ENCODE measurements at regions not wholly inside any gene's neighbourhood (a gene's known extent, or its start where the extent isn't known, plus 50 kb on each side); places are given as distances from the start of the nearest gene placed in this dataset.
A peak's percentile ranks its signal among the peaks of the same experiment; 100 is the strongest.

- 71 to 89% (median 84%) methylated on average over 9 of the region's 9 CpGs for WGBS, 5 donors
- TF ChIP-seq POLR2A (IDR thresholded peaks at IDR 0.05): no peak
- TF ChIP-seq POLR2AphosphoS5 (IDR thresholded peaks at IDR 0.05): peak in 1 of 3 donors; percentile 10
- TF ChIP-seq CTCF (IDR thresholded peaks at IDR 0.05 in 8 of 11, conservative IDR thresholded peaks at IDR 0.05 in 3 of 11): no peak
- intact Hi-C loops (cut with DNase I; ENCODE audit: low total_unique reads): no loop called here
These were observed 114.9 kb upstream of the SLC45A1 start for GRCh38 chr1:8203056-8203455.

GRCh38 chr1:8202182-8202905, 115.6 kb upstream of the SLC45A1 start:
- DNase-seq: peak; percentile 41
- Histone ChIP-seq H3K27me3 (replicated peaks in 1 of 7) (no peaks in the 10 kb centered on the region), H3K27ac (peak overlapping the region in 7 of 8 donors; percentile 63 to 77 (median 69)), H3K4me1 (peaks cover 0 to 42% (median 11%) of the 10 kb centered on the region in 6 donors), H3K4me3 (no peak overlapping the region), H3K36me3 (no peaks in the 10 kb centered on the region), H3K9me3 (no peaks in the 10 kb centered on the region)
- intact Hi-C loops (cut with DNase I; ENCODE audit: low total_unique reads): no loop called here
- peak in 2 of 3 donors; percentile 42 to 46 for TF ChIP-seq POLR2AphosphoS5 (IDR thresholded peaks at IDR 0.05)
- no peak for TF ChIP-seq POLR2A (IDR thresholded peaks at IDR 0.05)
- TF ChIP-seq CTCF (IDR thresholded peaks at IDR 0.05 in 8 of 11, conservative IDR thresholded peaks at IDR 0.05 in 3 of 11): no peak
- 67 to 75% (median 72%) methylated on average over 19 of the region's 19 CpGs for WGBS, 5 donors

More at GRCh38 chr1:8203056-8203455, 114.9 kb upstream of the SLC45A1 start:
- Histone ChIP-seq H3K9me3 (no peaks in the 10 kb centered on the region), H3K4me3 (no peak overlapping the region), H3K4me1 (peaks cover 0 to 35% (median 8%) of the 10 kb centered on the region in 6 donors), H3K27ac (peak overlapping the region in 7 of 8 donors; percentile 63 to 77 (median 69)), H3K27me3 (replicated peaks in 1 of 7) (no peaks in the 10 kb centered on the region), H3K36me3 (no peaks in the 10 kb centered on the region)
- DNase-seq: peak; percentile 39

- Histone ChIP-seq H3K27ac (peak overlapping the region in 7 of 8 donors; percentile 63 to 77 (median 69)), H3K4me1 (peaks cover 0 to 45% (median 11%) of the 10 kb centered on the region in 6 donors), H3K4me3 (no peak overlapping the region), H3K27me3 (replicated peaks in 1 of 7) (no peaks in the 10 kb centered on the region), H3K9me3 (no peaks in the 10 kb centered on the region), H3K36me3 (no peaks in the 10 kb centered on the region)
- peak; percentile 35 for DNase-seq
- intact Hi-C loops (cut with DNase I; ENCODE audit: low total_unique reads): no loop called here
- WGBS, 5 donors: 78 to 85% (median 82%) methylated on average over 10 of the region's 10 CpGs
- TF ChIP-seq POLR2A (IDR thresholded peaks at IDR 0.05) (no peak), CTCF (IDR thresholded peaks at IDR 0.05 in 8 of 11, conservative IDR thresholded peaks at IDR 0.05 in 3 of 11) (no peak), POLR2AphosphoS5 (IDR thresholded peaks at IDR 0.05) (no peak)
These were observed 116.5 kb upstream of the SLC45A1 start for GRCh38 chr1:8201331-8201861.

Data from spleen (tissue), 11 donors.